HG03025 (cell line): ENCODE measurements at regions not wholly inside any gene's neighbourhood (a gene's known extent, or its start where the extent isn't known, plus 50 kb on each side); places are given as distances from the start of the nearest gene placed in this dataset.

Experiments
- ATAC-seq: cut with Tn5 transposase; IDR thresholded peaks from one replicate; pipeline ENCODE4 v1.9.1; 2021; ENCODE audit warnings: mild to moderate bottlenecking, moderate library complexity; ENCODE audit not compliant: unreplicated experiment, low FRiP score

DNA sequence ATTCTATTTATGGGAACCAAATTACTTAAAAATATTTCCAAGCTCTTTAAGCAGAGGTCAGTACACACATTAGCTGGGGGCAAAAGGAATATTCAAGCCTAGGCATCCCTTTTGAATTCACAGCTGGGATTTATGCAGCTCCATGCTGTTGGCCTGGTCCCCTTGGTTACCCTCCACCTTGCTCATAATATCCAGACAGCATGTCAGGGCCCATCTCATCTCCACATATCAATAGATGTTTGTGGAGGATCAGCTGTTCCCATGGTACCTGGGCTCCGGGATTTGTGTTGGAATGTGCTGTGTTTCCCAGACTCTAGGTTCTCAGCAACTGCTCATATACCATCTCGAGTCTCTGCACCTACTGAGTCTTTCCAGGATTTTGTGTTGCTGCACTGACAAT lies 534.8 kb downstream of the BMP2 start:
- no peak for ATAC-seq

DNA sequence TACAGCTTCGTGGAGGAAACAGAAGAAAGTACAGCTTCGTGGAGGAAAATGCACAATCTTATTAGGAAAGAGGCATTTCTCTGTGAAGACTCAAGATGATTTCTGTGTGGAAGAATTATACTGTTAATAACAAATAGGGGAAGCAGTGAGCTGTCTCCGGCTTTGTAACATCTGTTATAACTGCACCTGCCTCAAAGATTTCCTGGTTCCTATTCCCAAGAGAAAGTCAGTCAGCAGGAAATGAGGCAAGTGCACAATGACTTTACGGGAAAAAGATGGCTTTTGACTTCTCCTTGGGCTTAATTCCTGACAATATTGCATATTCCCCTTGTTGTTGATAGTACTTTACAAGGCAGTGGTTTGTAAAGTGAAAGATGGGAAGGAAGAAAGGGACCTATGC lies 538.5 kb downstream of the BMP2 start:
- ATAC-seq: no peak

DNA sequence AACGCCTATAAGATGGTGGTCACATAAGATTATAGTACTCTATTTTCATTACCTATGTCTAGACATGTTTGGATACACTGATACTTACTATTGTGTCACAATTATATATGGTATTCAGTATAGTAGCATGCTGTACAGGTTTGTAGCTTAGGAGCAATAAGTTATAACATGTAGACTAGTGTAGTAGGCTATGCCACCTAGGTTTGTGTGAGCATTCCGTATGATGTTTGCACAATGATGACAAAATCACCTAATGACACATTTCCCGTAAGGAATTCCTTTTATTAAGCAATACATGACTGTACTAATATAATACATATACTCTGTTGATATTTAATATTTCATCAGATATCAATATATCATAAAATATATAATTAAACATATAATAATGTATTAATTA lies 540.7 kb downstream of the BMP2 start:
- no peak for ATAC-seq

DNA sequence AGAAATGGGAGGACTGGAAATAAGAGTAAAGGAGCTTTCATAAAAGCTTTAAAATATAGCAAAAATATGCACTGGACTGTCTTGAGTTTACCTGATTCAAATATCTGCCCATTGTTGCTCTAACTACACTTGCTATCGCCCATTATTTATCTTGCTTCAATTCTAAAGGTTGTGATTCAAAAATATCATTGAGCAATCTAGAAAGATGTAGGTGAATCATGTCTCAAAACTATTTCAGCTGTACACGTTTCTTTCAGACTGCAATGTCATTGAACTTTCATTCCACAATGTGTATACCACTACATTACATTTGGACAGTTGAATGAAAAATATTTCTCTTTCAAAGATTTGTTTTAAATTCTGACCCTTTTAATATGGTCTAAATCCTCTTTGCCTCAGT lies 545.6 kb downstream of the BMP2 start:
- ATAC-seq: no peak

DNA sequence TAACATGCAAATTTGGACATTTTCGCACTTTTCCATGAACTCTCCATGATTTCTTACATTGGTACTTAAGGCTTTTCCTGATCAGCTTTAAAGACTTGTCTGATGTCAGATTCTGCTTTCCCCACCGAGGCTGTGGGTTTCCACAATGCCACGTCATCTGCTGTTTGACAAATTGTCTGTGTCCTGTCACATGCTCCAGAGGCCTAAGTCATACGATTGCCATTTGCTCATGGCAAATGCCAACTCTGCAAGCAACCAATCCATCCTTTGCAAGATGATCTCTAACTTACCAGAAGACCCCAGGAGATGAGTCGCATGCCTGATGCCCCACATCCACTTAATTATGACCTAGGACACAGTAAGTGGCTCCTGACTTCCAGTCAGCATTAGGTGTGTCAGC lies 556.5 kb downstream of the BMP2 start:
- no peak for ATAC-seq

DNA sequence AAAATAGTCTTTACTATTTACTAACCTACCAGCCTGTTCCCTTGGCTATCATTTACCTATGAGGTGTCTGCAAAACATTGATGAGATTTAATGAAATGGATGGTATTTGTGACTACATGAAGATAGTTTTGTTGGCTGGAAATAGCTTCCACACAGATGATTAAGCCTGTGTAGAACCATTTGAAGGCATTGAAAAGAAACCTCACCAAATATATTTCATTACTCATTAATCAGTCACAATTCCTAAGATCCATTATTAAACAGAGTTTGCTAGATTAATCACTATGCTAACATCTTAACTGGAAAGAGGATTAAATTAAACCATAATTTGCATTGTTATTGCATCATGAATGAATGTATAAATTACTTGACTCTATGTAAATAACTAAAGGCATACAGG lies 560.3 kb downstream of the BMP2 start:
- ATAC-seq: no peak

DNA sequence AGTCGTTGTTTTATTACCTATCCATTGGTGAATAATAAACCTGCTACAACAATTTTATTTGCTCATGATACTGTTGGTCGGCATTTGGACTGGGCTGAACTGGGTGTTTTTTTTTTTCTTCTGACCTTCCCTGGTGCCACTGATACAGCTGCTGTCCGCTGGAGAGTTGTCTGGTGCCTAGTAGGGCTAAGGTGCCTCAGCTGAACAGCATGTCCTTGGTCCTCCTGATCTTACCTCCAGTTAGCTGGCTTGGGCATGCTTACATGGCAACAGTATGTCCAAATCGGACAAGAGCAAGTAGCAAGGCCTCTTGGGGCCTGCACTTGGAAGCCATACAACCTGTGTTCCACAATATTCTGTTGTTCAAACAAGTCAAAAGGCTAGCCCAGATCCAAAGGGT lies 563.4 kb downstream of the BMP2 start:
- ATAC-seq: no peak

DNA sequence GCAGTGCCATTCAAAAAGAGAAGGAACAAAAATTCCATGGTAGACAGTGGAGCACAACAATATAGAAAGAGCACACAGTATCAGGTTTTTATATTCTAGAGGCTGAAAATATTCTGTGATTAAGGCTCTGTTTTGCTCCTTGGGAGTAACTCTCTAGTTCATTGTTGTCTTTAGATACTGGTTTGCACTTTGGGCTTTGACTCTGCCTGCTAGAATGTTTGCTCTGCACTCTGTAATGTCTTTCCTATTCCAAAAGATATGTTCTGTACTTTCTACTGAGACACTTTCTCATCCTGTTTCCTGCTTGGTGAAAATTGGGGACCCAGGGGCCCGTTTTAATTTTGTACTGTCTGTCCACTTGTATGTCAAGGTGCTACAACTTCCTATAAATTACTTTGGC lies 564.7 kb downstream of the BMP2 start:
- no peak for ATAC-seq

DNA sequence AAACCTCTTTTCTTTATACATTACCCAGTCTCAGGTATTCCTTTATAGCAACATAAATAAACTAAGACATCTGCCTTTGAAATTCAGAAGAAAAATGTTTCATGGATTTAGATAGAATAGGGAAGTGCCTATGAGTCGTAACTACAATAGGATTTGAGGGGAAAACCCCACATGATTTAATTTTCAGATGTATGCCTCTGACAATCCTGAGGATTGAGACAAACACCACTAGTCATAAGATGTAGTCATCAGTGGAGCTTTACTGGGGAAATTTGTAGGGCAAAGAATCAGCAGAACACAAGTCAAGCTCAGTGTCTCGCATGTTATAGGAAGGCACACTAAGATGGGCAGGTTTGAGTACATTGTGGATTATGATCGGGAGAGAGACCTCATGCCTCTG lies 566.4 kb downstream of the BMP2 start:
- no peak for ATAC-seq

DNA sequence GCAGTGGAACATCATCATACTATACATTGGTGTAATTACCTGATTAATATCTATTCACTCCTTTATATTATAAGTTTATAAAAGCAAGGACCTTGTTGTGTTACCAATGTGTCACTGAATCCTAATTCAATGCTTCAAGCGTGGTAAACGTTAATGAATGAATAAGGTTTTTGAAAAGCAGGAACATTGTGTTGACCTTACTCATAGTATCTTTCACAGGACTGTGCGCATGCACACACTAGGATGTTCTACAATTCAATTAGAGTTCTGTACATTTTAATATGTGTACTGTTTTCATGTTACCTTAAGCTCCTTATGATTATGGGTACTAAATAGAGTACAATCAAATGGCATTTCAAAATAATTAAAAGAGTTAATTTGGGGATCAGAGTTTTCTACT lies 578.5 kb downstream of the BMP2 start:
- no peak for ATAC-seq

DNA sequence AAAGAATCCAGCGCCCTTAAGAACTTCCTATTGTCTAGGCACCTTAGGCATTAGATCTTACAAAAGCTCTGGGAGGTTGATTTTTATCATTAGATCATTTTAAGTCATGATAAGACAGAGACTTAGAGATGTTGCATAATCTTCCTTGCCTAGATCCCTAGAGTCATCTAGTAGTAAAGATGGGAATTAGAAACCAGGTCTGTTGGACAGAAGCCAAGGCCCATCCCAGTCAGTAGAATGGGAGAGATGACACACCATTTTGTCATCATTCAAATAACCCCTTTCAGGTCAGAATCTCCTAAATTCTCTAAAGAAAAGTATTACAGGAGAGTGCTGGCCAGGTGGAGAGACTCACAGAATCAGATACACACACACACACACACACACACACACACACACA lies 579.1 kb downstream of the BMP2 start:
- ATAC-seq: no peak

DNA sequence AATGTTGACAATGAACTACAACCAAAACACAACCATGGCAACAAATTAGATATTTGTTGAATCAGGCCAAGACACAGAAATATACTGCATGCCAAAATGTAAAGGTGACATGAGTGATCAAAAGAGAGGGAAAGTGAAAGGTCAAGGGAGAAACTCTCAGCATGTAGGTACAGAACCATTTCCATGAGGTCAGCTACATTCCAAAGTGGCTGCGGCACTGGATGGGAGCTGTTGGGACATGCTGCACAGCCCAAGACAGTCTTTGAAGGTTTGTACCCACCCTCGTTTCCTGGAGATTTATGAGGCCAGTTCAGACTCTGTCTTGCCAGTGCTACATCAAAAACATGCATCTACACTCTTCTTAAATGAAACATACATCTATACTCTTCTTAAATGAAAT lies 579.9 kb downstream of the BMP2 start:
- no peak for ATAC-seq

DNA sequence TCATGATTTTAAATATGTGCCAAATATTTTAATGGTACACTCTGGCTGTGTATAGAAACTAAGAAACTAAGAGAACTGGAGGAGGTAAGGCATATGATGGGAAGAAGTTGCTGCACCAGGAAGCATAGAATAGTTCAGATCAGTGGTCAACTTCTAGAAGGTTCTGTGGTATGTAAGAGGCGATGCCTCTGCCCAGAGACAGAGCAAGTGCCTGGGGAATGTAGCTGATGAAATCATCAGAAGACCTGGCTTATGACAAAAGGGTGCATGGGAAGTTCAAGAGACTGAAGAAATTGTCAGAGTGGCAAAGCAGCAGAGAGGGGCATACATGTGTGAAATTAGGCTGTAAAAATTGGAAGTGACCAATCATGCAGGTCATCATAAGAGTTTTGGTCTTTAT lies 580.8 kb downstream of the BMP2 start:
- ATAC-seq: no peak

DNA sequence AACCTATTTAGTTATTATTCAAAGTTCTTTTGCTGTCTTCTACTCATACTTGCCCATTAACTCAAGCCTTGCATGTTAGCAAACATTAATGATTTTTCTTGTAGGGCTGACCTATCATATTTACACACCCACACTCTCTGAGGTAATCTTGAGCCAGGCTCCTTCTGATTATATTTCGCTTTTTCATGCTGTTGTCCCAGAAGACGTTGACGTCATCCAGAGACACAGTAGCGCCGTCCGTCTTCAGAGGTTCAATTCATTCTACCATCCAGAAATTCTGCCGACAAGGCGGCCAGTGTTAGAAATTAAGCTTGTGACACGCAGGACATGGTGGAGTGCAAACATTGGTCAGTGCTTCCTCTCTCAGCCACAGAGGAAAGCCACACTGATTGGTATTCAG lies 584.7 kb downstream of the BMP2 start:
- no peak for ATAC-seq

DNA sequence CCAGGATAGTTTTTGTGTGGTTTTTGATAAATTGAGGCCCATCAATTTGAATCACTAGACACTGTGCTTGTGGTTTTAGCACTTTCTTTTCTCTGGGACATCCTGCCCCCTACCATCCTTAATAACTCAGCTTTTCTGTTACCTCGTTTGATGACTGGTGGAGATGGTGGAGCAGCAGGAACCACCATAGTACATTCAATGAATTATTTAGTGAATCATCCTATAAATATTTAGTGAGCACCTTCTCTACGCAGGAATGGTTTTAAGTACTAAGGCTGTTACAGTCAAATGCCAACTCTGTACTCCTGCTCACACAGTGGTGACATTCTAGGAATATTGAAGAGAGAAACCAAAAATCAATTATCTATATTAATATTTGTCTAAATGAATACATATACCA lies 585.2 kb downstream of the HAO1 start:
- no peak for ATAC-seq

DNA sequence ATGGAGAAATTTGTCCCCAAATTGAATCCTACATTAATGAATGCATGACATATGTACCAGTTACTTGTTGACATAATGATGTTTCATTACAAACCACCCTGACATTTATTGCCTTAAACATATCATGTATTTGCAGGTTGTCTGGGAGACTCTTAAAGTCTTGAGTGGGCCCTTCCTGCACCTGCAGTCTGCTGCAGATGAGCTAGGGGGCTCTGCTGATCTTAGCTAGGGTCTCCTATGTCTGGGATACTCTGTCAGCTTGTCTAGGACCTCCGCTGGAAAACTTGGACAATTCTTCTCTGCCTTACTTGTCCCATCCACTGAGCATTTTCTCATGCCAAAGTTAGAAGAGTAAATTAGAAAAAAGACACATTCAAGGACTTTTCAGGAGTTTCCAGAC lies 581.6 kb downstream of the HAO1 start:
- no peak for ATAC-seq

DNA sequence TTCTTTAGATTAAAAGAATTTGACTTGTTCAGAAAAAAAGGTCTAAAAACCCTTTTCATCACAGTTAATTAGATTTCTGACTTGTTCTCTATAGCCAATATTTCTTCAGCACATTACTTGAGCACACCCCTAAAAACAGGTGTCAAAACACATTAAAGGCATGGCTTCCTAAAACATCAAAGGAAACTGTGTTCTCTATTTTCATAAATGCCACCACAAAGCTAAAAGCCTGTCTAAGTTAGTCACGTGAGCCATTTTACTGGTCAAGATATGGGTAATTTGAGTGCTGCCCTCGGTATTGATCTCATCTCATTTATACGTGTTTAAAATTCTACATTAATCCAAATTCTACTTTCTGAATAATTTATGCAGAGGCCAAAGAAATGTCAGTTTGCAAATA lies 580.5 kb downstream of the HAO1 start:
- no peak for ATAC-seq

DNA sequence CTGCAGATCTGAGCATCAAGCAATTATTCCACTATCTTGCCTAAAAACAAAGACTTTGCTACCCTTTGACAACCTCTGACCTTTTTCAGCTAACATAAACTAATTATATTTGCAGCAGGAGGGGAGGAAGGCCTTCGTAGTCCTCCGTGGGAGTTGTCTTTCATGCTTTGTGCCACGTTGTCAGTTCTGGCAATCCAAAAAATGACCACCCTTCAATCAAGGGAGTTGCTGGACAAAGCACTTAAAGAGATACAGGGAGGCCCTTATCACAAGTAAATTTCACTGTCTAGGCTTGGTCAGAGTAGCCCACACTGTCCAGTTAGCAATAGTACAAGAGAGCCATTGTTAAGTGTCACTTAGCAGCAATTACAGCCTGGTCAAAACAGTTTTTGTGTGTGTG lies 578.9 kb downstream of the HAO1 start:
- ATAC-seq: no peak

DNA sequence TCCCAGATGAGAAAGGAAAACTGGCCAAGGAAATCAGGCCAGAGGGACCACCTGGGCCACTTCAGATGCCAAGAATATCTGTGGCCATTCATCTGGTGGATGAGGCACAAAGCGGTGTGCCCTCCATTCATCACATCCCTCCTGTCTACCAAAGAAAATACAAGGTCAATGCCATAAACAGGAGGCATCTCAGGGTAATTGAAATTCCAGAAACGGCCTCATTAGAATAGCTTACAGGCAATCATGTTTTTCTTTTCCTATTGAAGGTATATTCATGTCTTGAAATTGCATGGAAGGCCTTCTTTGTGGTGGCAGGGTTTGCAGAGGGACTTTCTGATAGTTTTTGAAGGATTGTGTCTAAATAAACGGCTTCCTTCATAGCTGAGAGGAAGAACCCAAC lies 578.3 kb downstream of the HAO1 start:
- no peak for ATAC-seq

DNA sequence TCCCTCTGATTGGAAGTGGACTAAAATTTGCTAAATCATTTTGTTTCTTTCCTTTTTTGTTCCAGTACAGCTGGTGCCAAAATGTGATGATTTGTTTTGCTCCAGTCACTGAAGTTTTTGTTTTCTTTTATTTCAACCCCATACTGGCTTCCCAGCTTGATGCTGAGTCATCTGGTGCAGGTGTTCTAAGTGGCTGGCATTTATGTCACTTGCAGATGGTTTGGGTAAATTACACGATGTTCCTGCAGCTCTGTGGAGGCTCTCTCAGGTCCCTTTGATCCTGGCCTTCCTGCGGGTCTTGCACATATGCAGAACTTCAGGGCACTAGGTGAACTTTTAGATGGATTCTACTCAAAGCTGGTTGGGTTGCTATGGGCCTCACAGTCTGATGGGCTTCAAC lies 577.7 kb downstream of the HAO1 start:
- no peak for ATAC-seq

DNA sequence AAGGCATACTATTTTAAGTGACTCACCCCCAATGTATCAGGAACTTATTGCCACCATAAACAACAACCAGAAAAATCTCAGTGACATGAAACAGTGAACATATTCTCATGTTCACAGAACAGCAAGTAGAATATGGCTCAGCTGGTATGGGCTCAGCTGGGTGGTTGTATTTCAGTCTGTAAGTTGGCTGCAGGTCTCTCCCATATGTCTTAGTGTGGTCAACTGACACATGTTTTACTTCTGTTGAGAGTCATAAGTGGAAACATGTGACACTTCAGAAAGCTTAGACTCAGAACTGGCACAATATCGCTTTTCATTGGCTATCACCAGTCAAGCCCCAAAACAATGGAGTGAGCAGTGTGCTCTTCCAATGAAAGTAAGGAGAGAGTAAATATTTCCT lies 574.1 kb downstream of the HAO1 start:
- no peak for ATAC-seq

DNA sequence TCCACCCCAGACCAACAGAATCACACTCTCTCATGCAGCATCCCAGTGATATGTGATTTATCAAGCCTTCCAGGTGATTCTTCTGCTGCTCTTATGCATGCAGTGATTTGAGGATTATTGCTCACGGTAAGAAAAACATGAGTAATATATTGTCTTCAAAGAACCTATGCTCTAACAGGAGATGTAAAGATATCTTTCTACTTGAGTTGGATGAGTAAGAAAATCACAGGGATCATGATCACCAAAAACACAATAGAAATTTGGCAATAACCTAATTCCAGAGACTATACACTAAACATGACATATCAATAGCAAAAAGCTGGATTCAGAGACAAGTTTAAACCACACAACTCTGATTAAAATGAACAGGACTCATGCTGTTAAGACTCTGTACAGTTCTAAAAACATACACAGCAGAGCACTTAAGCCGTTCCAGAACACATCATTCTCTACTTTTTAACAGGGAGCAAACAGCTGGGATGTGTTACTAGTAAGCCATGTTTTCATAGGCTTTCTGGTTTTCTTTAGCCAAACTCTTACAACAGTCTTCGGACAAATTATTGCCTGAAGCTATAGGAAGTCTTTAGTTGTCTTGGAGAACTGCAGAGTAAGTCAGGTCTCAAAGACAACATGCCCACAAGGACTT lies 568.6 kb downstream of the HAO1 start:
- ATAC-seq: no peak

DNA sequence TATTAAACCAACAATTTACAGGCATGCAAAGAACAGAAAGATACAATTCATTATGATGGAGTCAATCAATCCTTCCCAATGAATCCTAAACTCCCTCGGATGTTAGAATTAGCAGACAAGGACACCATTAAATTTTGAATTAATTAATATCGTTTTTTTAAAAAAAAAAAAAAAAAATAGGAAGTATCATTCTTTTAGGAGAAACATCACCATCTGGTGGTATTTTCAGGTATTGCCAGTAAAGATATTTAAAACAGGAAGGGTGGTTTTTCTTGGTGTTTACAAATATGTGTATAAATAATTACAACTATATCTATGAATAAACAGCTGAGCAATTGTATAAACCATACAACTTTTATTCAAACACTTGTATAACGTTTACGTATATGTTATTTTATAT lies 564.4 kb downstream of the HAO1 start:
- ATAC-seq: no peak
